DMS53 treated with DMSO at 0.1 percent for 48 hours (cell line): ENCODE measurements at regions not wholly inside any gene's neighbourhood (a gene's known extent, or its start where the extent isn't known, plus 50 kb on each side); places are given as distances from the start of the nearest gene placed in this dataset.

Experiments
- DNase-seq: peaks from one replicate; lab custom pipeline; 2025; ENCODE audit not compliant: unreplicated experiment; lab: John Stamatoyannopoulos, UW

- DNase-seq = no peak
These were observed 115.2 kb upstream of the CNTNAP4 start for GRCh38 chr16:76162046-76162445.

- DNase-seq = no peak
These were observed 112.1 kb upstream of the CNTNAP4 start for GRCh38 chr16:76164970-76165558.

- no peak for DNase-seq
These were observed 101.5 kb upstream of the CNTNAP4 start for GRCh38 chr16:76175718-76176117.

GRCh38 chr16:76176153-76176552 lies 101.0 kb upstream of the CNTNAP4 start:
- no peak for DNase-seq

GRCh38 chr16:76176616-76177015 lies 100.6 kb upstream of the CNTNAP4 start:
- DNase-seq = no peak

- no peak for DNase-seq
These were observed 95.1 kb upstream of the CNTNAP4 start for GRCh38 chr16:76182041-76182635.

- no peak for DNase-seq
These were observed 93.6 kb upstream of the CNTNAP4 start for GRCh38 chr16:76183647-76184046.

- no peak for DNase-seq
These were observed 87.1 kb upstream of the CNTNAP4 start for GRCh38 chr16:76190057-76190456.

GRCh38 chr16:76190480-76190879 lies 86.7 kb upstream of the CNTNAP4 start:
- DNase-seq = no peak

GRCh38 chr16:76193906-76194615 lies 83.1 kb upstream of the CNTNAP4 start:
- DNase-seq = no peak

- DNase-seq = no peak
These were observed 82.6 kb upstream of the CNTNAP4 start for GRCh38 chr16:76194616-76195015.

- no peak for DNase-seq
These were observed 82.1 kb upstream of the CNTNAP4 start for GRCh38 chr16:76195056-76195455.

GRCh38 chr16:76195648-76196047 lies 81.6 kb upstream of the CNTNAP4 start:
- DNase-seq = no peak

GRCh38 chr16:76197900-76198299 lies 79.3 kb upstream of the CNTNAP4 start:
- DNase-seq = no peak

GRCh38 chr16:76199681-76200220 lies 77.5 kb upstream of the CNTNAP4 start:
- DNase-seq = no peak

- no peak for DNase-seq
These were observed 75.8 kb upstream of the CNTNAP4 start for GRCh38 chr16:76201385-76201784.

GRCh38 chr16:76204249-76204648 lies 73.0 kb upstream of the CNTNAP4 start:
- DNase-seq = no peak

GRCh38 chr16:76207270-76207669 lies 69.9 kb upstream of the CNTNAP4 start:
- DNase-seq = no peak

GRCh38 chr16:76210157-76210556 lies 67.0 kb upstream of the CNTNAP4 start:
- no peak for DNase-seq

- DNase-seq = no peak
These were observed 63.3 kb upstream of the CNTNAP4 start for GRCh38 chr16:76213860-76214259.

GRCh38 chr16:76214856-76215255 lies 62.3 kb upstream of the CNTNAP4 start:
- DNase-seq = no peak

GRCh38 chr16:76222087-76222486 lies 55.1 kb upstream of the CNTNAP4 start:
- DNase-seq = no peak
